ENCODE measurements at regions not wholly inside any gene's neighbourhood (a gene's known extent, or its start where the extent isn't known, plus 50 kb on each side); places are given as distances from the start of the nearest gene placed in this dataset.

- DNase-seq (no peak), ATAC-seq (no peak)
- H3K36me3 Mint-ChIP-seq (ENCODE audit: low read depth): no peaks in the 10 kb centered on the region
- no peaks in the 10 kb centered on the region for H3K4me1 Mint-ChIP-seq
- intact Hi-C loops (cut with DNase I, micrococcal nuclease): no loop called here
- peaks cover 2% of the 10 kb centered on the region for H3K9me3 Mint-ChIP-seq (ENCODE audit: low read depth)
- no peak overlapping the region for H3K4me3 Mint-ChIP-seq
- H3K27ac Mint-ChIP-seq: no peak overlapping the region
- ChIA-PET CTCF (no interaction called here), POLR2A (no interaction called here)
- H3K27me3 Mint-ChIP-seq: no peaks in the 10 kb centered on the region
These were observed 1083.8 kb upstream of the NUDT12 start for GRCh38 chr5:104646416-104646815.

GRCh38 chr5:104643320-104643719 is 1080.7 kb upstream of the NUDT12 start:
- intact Hi-C loops (cut with DNase I, micrococcal nuclease): no loop called here
- POLR2A ChIA-PET: no interaction called here
- Mint-ChIP-seq H3K27me3 (no peaks in the 10 kb centered on the region), H3K36me3 (ENCODE audit: low read depth) (no peaks in the 10 kb centered on the region), H3K27ac (no peak overlapping the region), H3K4me1 (no peaks in the 10 kb centered on the region), H3K4me3 (no peak overlapping the region), H3K9me3 (ENCODE audit: low read depth) (peaks cover 2% of the 10 kb centered on the region)
- ATAC-seq (no peak), DNase-seq (no peak)
- CTCF ChIA-PET: no interaction called here

- POLR2A ChIA-PET: no interaction called here
- Mint-ChIP-seq H3K9me3 (ENCODE audit: low read depth) (peaks cover 2% of the 10 kb centered on the region), H3K27ac (no peak overlapping the region), H3K4me1 (no peaks in the 10 kb centered on the region), H3K36me3 (ENCODE audit: low read depth) (no peaks in the 10 kb centered on the region), H3K27me3 (no peaks in the 10 kb centered on the region), H3K4me3 (no peak overlapping the region)
- intact Hi-C loops (cut with DNase I, micrococcal nuclease): no loop called here
- no peak for ATAC-seq
- CTCF ChIA-PET: interaction anchor here (0.7 kb wide), 1 partner anchor 10 kb away, joined by 3 read pairs; no protein-coding TSS in a partner anchor
- DNase-seq: no peak
These were observed 1072.6 kb upstream of the NUDT12 start for GRCh38 chr5:104635227-104635626.

DNA sequence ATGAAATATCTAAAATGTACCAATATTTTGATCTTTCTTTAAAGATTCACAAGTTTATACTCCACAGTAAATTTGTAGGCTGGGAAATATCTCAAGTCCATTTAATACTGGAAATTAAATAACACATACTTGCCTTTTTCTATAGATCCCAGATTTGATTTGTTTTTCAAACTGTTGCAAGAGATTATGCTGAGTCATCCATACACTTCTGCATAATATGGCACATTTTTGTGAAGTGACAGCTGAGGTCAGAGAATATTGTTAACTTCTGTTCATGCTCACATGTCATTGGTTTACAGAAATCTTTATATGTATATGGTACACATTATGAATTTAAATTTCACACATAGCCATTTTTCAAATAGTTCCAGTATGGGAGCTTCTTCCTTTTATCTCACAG is 1066.3 kb upstream of the NUDT12 start:
- Mint-ChIP-seq H3K4me3 (no peak overlapping the region), H3K36me3 (ENCODE audit: low read depth) (no peaks in the 10 kb centered on the region), H3K27ac (no peak overlapping the region), H3K4me1 (no peaks in the 10 kb centered on the region), H3K27me3 (no peaks in the 10 kb centered on the region), H3K9me3 (ENCODE audit: low read depth) (peaks cover 4% of the 10 kb centered on the region)
- CTCF ChIA-PET: no interaction called here
- intact Hi-C loops (cut with DNase I, micrococcal nuclease): no loop called here
- POLR2A ChIA-PET: no interaction called here
- DNase-seq (no peak), ATAC-seq (no peak)

- ATAC-seq (no peak), DNase-seq (no peak)
- Mint-ChIP-seq H3K36me3 (ENCODE audit: low read depth) (no peaks in the 10 kb centered on the region), H3K9me3 (ENCODE audit: low read depth) (peaks cover 4% of the 10 kb centered on the region), H3K4me1 (no peaks in the 10 kb centered on the region), H3K27me3 (no peaks in the 10 kb centered on the region), H3K27ac (no peak overlapping the region), H3K4me3 (no peak overlapping the region)
- intact Hi-C loops (cut with DNase I, micrococcal nuclease): no loop called here
- POLR2A ChIA-PET: interaction anchor here (0.6 kb wide), 1 partner anchor 8 kb away, joined by 3 read pairs; no protein-coding TSS in a partner anchor
- CTCF ChIA-PET: no interaction called here
These were observed 1063.5 kb upstream of the NUDT12 start for GRCh38 chr5:104626122-104626521.

- ChIA-PET POLR2A (no interaction called here), CTCF (no interaction called here)
- intact Hi-C loops (cut with DNase I, micrococcal nuclease): no loop called here
- H3K4me3 Mint-ChIP-seq: no peak overlapping the region
- H3K36me3 Mint-ChIP-seq (ENCODE audit: low read depth): no peaks in the 10 kb centered on the region
- no peaks in the 10 kb centered on the region for H3K4me1 Mint-ChIP-seq
- H3K27ac Mint-ChIP-seq: no peak overlapping the region
- H3K27me3 Mint-ChIP-seq: no peaks in the 10 kb centered on the region
- H3K9me3 Mint-ChIP-seq (ENCODE audit: low read depth): peaks cover 10% of the 10 kb centered on the region
- ATAC-seq (no peak), DNase-seq (no peak)
These were observed 1049.4 kb upstream of the NUDT12 start for GRCh38 chr5:104612005-104612404.

DNA sequence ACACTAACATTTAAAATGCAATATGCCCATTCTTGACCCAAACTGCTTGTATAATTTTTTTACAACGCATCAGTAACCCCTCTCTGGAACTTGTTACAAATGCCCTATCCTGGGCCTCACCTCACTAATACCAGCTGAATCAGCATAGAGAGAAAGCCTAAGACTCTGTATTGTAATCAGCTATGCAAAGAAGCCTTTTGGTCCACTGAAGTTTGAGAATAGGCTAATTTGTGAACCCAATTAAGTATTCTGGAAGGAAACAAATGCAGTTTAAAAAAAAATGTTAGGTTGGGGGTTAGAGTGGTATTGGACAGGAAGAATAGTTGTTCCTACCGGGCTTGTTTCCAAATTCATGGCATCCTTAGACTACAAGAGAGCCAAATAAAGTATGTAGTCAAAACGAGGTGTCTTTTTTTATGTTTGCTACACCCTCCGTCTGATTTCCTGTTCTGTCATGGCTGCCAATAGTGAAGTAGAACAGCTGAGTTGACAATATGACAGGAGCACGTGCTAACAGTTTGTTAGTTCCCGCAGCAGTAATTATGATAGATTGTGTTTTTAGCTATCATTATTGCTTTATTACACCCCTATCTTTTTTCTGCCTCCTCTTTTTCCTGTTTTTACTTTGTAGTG is 1048.7 kb upstream of the NUDT12 start:
- H3K4me1 Mint-ChIP-seq: no peaks in the 10 kb centered on the region
- no peak for ATAC-seq
- intact Hi-C loops (cut with DNase I, micrococcal nuclease): no loop called here
- POLR2A ChIA-PET: no interaction called here
- no peaks in the 10 kb centered on the region for H3K36me3 Mint-ChIP-seq (ENCODE audit: low read depth)
- CTCF ChIA-PET: no interaction called here
- no peak overlapping the region for H3K4me3 Mint-ChIP-seq
- DNase-seq: no peak
- H3K27ac Mint-ChIP-seq: no peak overlapping the region
- peaks cover 10% of the 10 kb centered on the region for H3K9me3 Mint-ChIP-seq (ENCODE audit: low read depth)
- H3K27me3 Mint-ChIP-seq: no peaks in the 10 kb centered on the region

DNA sequence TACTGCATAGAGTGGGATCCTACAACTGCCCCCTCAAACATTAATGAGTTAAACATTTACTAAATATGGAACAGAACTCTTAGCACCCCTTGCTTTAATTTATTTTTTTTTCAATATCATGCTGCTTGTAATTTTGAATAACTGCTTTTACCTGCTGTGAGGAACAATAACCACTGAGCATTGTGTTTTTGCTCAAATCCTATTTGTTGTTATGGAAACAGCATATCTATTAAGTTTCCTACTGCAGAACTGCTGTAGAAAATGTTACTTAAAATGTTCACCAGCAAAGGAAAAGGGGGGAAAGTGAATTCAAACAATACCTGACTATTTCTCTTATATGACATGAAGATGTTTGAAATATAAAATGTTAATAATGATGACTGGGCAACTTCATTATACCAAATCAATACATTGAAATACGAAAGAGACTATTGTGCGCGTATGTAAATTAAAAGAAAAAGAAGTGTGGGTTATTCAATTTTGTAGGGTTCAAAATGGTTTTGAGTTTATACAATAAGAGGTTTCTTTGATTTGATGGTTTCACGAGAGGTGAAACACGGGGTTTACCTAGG is 1043.8 kb upstream of the NUDT12 start:
- no peaks in the 10 kb centered on the region for H3K36me3 Mint-ChIP-seq (ENCODE audit: low read depth)
- DNase-seq (no peak), ATAC-seq (no peak)
- H3K4me1 Mint-ChIP-seq: no peaks in the 10 kb centered on the region
- CTCF ChIA-PET: no interaction called here
- no peak overlapping the region for H3K4me3 Mint-ChIP-seq
- H3K27me3 Mint-ChIP-seq: no peaks in the 10 kb centered on the region
- intact Hi-C loops (cut with DNase I, micrococcal nuclease): no loop called here
- POLR2A ChIA-PET: no interaction called here
- H3K27ac Mint-ChIP-seq: no peak overlapping the region
- peaks cover 10% of the 10 kb centered on the region for H3K9me3 Mint-ChIP-seq (ENCODE audit: low read depth)

GRCh38 chr5:104599726-104600125 is 1037.1 kb upstream of the NUDT12 start:
- no peak for DNase-seq
- CTCF ChIA-PET: no interaction called here
- no peaks in the 10 kb centered on the region for H3K27me3 Mint-ChIP-seq
- H3K27ac Mint-ChIP-seq: no peak overlapping the region
- POLR2A ChIA-PET: no interaction called here
- intact Hi-C loops (cut with DNase I, micrococcal nuclease): no loop called here
- peaks cover 8% of the 10 kb centered on the region for H3K9me3 Mint-ChIP-seq (ENCODE audit: low read depth)
- H3K4me1 Mint-ChIP-seq: no peaks in the 10 kb centered on the region
- H3K4me3 Mint-ChIP-seq: no peak overlapping the region
- ATAC-seq: no peak
- H3K36me3 Mint-ChIP-seq (ENCODE audit: low read depth): no peaks in the 10 kb centered on the region

- CTCF ChIA-PET: interaction anchor here (1.1 kb wide), 1 partner anchor 24 kb away, joined by 4 read pairs; no protein-coding TSS in a partner anchor
- H3K36me3 Mint-ChIP-seq (ENCODE audit: low read depth): no peaks in the 10 kb centered on the region
- no peak for ATAC-seq
These were observed 1035.7 kb upstream of the NUDT12 start for GRCh38 chr5:104598285-104598684.

GRCh38 chr5:104594850-104595249 is 1032.3 kb upstream of the NUDT12 start:
- Mint-ChIP-seq H3K27me3 (no peaks in the 10 kb centered on the region), H3K4me1 (no peaks in the 10 kb centered on the region), H3K9me3 (ENCODE audit: low read depth) (peaks cover 9% of the 10 kb centered on the region), H3K36me3 (ENCODE audit: low read depth) (no peaks in the 10 kb centered on the region), H3K27ac (no peak overlapping the region), H3K4me3 (no peak overlapping the region)
- no peak for DNase-seq
- intact Hi-C loops (cut with DNase I, micrococcal nuclease): no loop called here
- no peak for ATAC-seq
- POLR2A ChIA-PET: no interaction called here
- CTCF ChIA-PET: no interaction called here

More at GRCh38 chr5:104598285-104598684, 1035.7 kb upstream of the NUDT12 start:
- peaks cover 4% of the 10 kb centered on the region for H3K9me3 Mint-ChIP-seq (ENCODE audit: low read depth)
- H3K27ac Mint-ChIP-seq: no peak overlapping the region
- no peak overlapping the region for H3K4me3 Mint-ChIP-seq
- H3K27me3 Mint-ChIP-seq: no peaks in the 10 kb centered on the region
- POLR2A ChIA-PET: no interaction called here
- intact Hi-C loops (cut with DNase I, micrococcal nuclease): no loop called here
- H3K4me1 Mint-ChIP-seq: no peaks in the 10 kb centered on the region
- no peak for DNase-seq

- H3K9me3 Mint-ChIP-seq (ENCODE audit: low read depth): peaks cover 3% of the 10 kb centered on the region
- no peaks in the 10 kb centered on the region for H3K36me3 Mint-ChIP-seq (ENCODE audit: low read depth)
- ATAC-seq (no peak), DNase-seq (no peak)
- H3K4me1 Mint-ChIP-seq: no peaks in the 10 kb centered on the region
- no peak overlapping the region for H3K4me3 Mint-ChIP-seq
- ChIA-PET CTCF (no interaction called here), POLR2A (interaction anchor here (0.6 kb wide), 1 partner anchor 116 kb away, joined by 3 read pairs; no protein-coding TSS in a partner anchor)
- H3K27me3 Mint-ChIP-seq: no peaks in the 10 kb centered on the region
- intact Hi-C loops (cut with DNase I, micrococcal nuclease): no loop called here
- H3K27ac Mint-ChIP-seq: no peak overlapping the region
These were observed 1014.1 kb upstream of the NUDT12 start for GRCh38 chr5:104576677-104577076.
